HEK293 (cell line): ENCODE measurements at regions not wholly inside any gene's neighbourhood (a gene's known extent, or its start where the extent isn't known, plus 50 kb on each side); places are given as distances from the start of the nearest gene placed in this dataset.

Experiments used
- CTCF ChIA-PET: fragments of 350-600 bp; formaldehyde crosslinking; extraction: SDS; loops from one replicate; lab custom pipeline; 2021; ENCODE audit warnings: antibody characterized with exemption; lab: Yijun Ruan, JAX
- POLR2A ChIA-PET: fragments of 300-600 bp; formaldehyde crosslinking; extraction: SDS; loops from one replicate; lab custom pipeline; 2020; ENCODE audit warnings: antibody characterized with exemption, inconsistent platforms; lab: Yijun Ruan, JAX
- H3K27ac ChIP-seq: fragments of 200-500 bp; sonication (Bioruptor generic); 2 replicates; pipeline ENCODE4 v1.5.1; 2014; ENCODE audit warnings: low read depth, low read length, control low read depth, inconsistent platforms; ENCODE audit errors: extremely low read depth
- H3K36me3 ChIP-seq, 2 experiments: fragments of 200-500 bp in 1 of 2; sonication (Bioruptor generic) in 1 of 2; 1 replicate in 1 of 2; 2 replicates in 1 of 2; pipeline ENCODE4 v1.5.1; 2014 to 2017; ENCODE audit warnings: inconsistent platforms in 2 of 2, low read length in 2 of 2; ENCODE audit not compliant: control insufficient read depth in 2 of 2, insufficient read depth in 1 of 2
- H3K4me1 ChIP-seq: fragments of 200-500 bp; sonication (Bioruptor generic); 2 replicates; pipeline ENCODE4 v1.5.1; 2014; ENCODE audit warnings: mild to moderate bottlenecking, low read length, inconsistent platforms; ENCODE audit not compliant: control insufficient read depth, insufficient read depth
- H3K4me3 ChIP-seq: 2 replicates; pipeline ENCODE4 v1.5.1; 2011; ENCODE audit warnings: low read depth, mild to moderate bottlenecking, control low read depth, low read length, moderate library complexity
- H3K9me3 ChIP-seq: fragments of 200-500 bp; sonication (Bioruptor generic); 2 replicates; pipeline ENCODE4 v1.5.1; 2014; ENCODE audit warnings: low read depth, low read length, inconsistent platforms; ENCODE audit not compliant: control insufficient read depth, insufficient read depth
- ATF2 ChIP-seq: fragments of 450-650 bp; formaldehyde crosslinking; IDR thresholded peaks from 2 replicates; pipeline ENCODE4 v1.5.1; 2016; ENCODE audit warnings: missing biosample characterization, missing genetic modification characterization, low read depth
- GLI4 ChIP-seq: fragments of 450-650 bp; formaldehyde crosslinking; IDR thresholded peaks from 2 replicates; pipeline ENCODE4 v1.5.1; 2016; ENCODE audit warnings: missing biosample characterization, missing genetic modification characterization
- SETDB1 ChIP-seq: IDR thresholded peaks from one replicate; pipeline ENCODE4 v1.6.1; 2017; ENCODE audit warnings: mild to moderate bottlenecking, low read length, moderate library complexity, mixed read lengths; ENCODE audit not compliant: insufficient read length
- WT1 ChIP-seq: fragments of 450-650 bp; formaldehyde crosslinking; IDR thresholded peaks from 2 replicates; pipeline ENCODE4 v1.5.1; 2016; ENCODE audit warnings: missing biosample characterization, missing genetic modification characterization
- ZNF132 ChIP-seq: fragments of 450-650 bp; formaldehyde crosslinking; IDR thresholded peaks from 2 replicates; pipeline ENCODE4 v1.5.1; 2017; ENCODE audit warnings: missing biosample characterization, missing genetic modification characterization, borderline replicate concordance
- ZNF18 ChIP-seq: fragments of 450-650 bp; formaldehyde crosslinking; IDR thresholded peaks from 2 replicates; pipeline ENCODE4 v1.5.1; 2016; ENCODE audit warnings: missing biosample characterization, missing genetic modification characterization
- ZNF239 ChIP-seq: fragments of 450-650 bp; formaldehyde crosslinking; IDR thresholded peaks from 2 replicates; pipeline ENCODE4 v1.5.1; 2016; ENCODE audit warnings: missing biosample characterization, missing genetic modification characterization
- ZNF404 ChIP-seq: fragments of 450-650 bp; formaldehyde crosslinking; IDR thresholded peaks from 2 replicates; pipeline ENCODE4 v1.5.1; 2017; ENCODE audit warnings: missing biosample characterization, missing genetic modification characterization
- ZNF560 ChIP-seq: fragments of 450-650 bp; formaldehyde crosslinking; IDR thresholded peaks from 2 replicates; pipeline ENCODE4 v1.5.1; 2017; ENCODE audit warnings: missing biosample characterization, missing genetic modification characterization, borderline replicate concordance
- ZNF670 ChIP-seq: fragments of 450-650 bp; formaldehyde crosslinking; IDR thresholded peaks from 2 replicates; pipeline ENCODE4 v1.5.1; 2016; ENCODE audit warnings: missing biosample characterization, missing genetic modification characterization, low read depth
- TF ChIP-seq, protein P1 (sequence below): fragments of 450-650 bp; formaldehyde crosslinking; IDR thresholded peaks from 2 replicates; pipeline ENCODE4 v1.5.1; 2017; ENCODE audit warnings: missing biosample characterization, missing genetic modification characterization
- TF ChIP-seq, protein P2 (sequence below): fragments of 450-650 bp; formaldehyde crosslinking; IDR thresholded peaks from 2 replicates; pipeline ENCODE4 v1.5.1; 2017; ENCODE audit warnings: missing biosample characterization, missing genetic modification characterization
- TF ChIP-seq, protein P3 (sequence below): fragments of 450-650 bp; formaldehyde crosslinking; IDR thresholded peaks from 2 replicates; pipeline ENCODE4 v1.5.1; 2016; ENCODE audit warnings: missing biosample characterization, missing genetic modification characterization

DNA sequence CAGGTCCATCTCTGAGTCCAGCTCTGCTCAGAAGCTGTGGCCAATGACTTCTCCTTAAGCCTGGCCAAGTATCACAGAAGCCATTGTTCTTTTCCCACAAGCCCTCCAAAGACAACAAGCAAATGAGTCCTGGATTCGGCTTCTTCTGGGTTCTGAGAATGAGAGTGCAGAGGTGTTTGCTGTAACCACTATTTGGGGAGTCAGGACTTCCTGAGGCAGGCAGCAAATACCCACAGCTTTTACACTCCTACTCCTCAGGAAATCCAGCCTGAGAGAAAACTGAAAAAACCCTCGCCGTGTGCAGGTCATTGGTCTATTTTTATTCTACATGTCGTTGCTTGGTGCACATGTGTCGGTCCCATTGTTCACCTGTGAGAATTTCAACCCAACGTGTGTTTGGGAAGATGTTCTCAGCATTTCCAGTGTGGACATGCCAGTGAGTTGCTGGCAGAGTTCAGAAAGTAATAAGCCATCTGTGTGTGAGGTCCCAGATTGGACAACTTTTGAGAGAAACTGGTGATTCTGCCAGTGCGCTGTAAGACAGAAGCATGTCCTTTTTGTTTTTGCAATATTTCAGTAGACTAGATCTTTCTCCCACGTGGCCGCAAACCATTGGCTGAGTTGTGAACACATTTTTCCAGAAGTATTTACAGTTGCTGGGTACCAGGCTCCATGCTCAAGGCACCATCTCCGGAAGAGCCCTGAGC, 121.6 kb upstream of the LYZL2 start:
- H3K4me1 ChIP-seq, result no peaks in the 10 kb centered on the region
- POLR2A ChIA-PET, result no interaction called here
- TF ChIP-seq ZNF239 (tag by site-specific recombination) (no peak), WT1 (tag by site-specific recombination) (no peak), ZNF132 (tag by site-specific recombination) (no peak)
- TF ChIP-seq, protein P1, sequence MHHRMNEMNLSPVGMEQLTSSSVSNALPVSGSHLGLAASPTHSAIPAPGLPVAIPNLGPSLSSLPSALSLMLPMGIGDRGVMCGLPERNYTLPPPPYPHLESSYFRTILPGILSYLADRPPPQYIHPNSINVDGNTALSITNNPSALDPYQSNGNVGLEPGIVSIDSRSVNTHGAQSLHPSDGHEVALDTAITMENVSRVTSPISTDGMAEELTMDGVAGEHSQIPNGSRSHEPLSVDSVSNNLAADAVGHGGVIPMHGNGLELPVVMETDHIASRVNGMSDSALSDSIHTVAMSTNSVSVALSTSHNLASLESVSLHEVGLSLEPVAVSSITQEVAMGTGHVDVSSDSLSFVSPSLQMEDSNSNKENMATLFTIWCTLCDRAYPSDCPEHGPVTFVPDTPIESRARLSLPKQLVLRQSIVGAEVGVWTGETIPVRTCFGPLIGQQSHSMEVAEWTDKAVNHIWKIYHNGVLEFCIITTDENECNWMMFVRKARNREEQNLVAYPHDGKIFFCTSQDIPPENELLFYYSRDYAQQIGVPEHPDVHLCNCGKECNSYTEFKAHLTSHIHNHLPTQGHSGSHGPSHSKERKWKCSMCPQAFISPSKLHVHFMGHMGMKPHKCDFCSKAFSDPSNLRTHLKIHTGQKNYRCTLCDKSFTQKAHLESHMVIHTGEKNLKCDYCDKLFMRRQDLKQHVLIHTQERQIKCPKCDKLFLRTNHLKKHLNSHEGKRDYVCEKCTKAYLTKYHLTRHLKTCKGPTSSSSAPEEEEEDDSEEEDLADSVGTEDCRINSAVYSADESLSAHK (tag by site-specific recombination), result no peak
- TF ChIP-seq, all 188 proteins: peak for 0
- H3K4me3 ChIP-seq, result no peak overlapping the region
- CTCF ChIA-PET, result no interaction called here
- H3K36me3 ChIP-seq, result no peaks in the 10 kb centered on the region
- no peaks in the 10 kb centered on the region for H3K9me3 ChIP-seq
- no peak overlapping the region for H3K27ac ChIP-seq

GRCh38 chr10:30749385-30749784, 119.8 kb upstream of the LYZL2 start:
- ChIA-PET CTCF (no interaction called here), POLR2A (no interaction called here)
- Histone ChIP-seq H3K4me3 (no peak overlapping the region), H3K27ac (no peak overlapping the region), H3K4me1 (no peaks in the 10 kb centered on the region), H3K9me3 (no peaks in the 10 kb centered on the region), H3K36me3 (no peaks in the 10 kb centered on the region)
- TF ChIP-seq SETDB1, result no peak
- no peak for TF ChIP-seq ZNF404 (tag by site-specific recombination)
- TF ChIP-seq ZNF18 (tag by site-specific recombination), result no peak
- no peak for TF ChIP-seq ZNF670 (tag by site-specific recombination)
- TF ChIP-seq ATF2 (tag by site-specific recombination), result peak; percentile 41; the same call in 1 of the 2 replicates
- no peak for TF ChIP-seq GLI4 (tag by site-specific recombination)
- TF ChIP-seq ZNF560, result no peak
- no peak for TF ChIP-seq ZNF132 (tag by site-specific recombination)

DNA sequence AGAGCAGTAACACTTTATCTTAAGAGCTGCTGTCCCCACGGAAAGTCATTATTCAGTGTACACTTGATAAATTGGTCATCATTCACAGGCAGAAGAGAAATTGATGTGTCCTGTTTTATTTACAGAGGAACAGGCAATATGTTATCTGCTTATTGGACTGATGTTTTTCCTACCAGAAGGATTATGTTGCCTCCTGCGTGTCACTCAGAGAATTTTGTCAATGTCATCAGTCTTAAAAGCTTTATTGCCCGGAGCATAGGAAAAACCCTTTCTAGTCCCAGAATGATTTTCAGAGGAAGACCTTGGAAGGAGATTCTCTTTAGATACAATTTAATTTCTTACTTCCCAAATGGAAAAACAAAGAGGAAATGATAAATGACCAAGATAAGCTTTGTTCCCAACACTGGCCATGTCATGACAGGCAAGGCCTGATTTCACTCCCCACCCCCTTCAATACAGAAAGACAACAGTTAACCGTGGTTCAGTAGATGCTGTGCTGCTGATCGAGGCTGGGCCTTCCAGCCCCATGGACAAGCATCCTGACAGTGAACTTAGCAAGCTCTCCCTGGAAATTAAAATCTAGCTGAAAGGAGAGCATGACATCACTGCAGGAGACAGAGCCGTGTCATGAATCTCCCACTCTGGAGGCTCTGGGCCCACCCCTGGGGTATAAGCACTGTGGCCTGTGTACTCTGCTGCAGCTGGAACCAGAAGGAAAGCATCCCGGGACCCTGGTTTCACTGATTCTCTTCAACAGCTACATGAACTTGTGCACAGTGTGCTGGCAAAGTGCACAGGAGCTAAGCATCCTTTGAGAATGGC, 118.8 kb upstream of the LYZL2 start:
- H3K9me3 ChIP-seq, result no peaks in the 10 kb centered on the region
- ChIA-PET POLR2A (no interaction called here), CTCF (interaction anchor here (0.6 to 1.3 kb wide), 4 partner anchors 19 to 77 kb away, joined by 3 to 5 read pairs (median 3); no protein-coding TSS in a partner anchor)
- H3K4me1 ChIP-seq, result no peaks in the 10 kb centered on the region
- H3K4me3 ChIP-seq, result no peak overlapping the region
- H3K36me3 ChIP-seq, result no peaks in the 10 kb centered on the region
- TF ChIP-seq, protein P2, sequence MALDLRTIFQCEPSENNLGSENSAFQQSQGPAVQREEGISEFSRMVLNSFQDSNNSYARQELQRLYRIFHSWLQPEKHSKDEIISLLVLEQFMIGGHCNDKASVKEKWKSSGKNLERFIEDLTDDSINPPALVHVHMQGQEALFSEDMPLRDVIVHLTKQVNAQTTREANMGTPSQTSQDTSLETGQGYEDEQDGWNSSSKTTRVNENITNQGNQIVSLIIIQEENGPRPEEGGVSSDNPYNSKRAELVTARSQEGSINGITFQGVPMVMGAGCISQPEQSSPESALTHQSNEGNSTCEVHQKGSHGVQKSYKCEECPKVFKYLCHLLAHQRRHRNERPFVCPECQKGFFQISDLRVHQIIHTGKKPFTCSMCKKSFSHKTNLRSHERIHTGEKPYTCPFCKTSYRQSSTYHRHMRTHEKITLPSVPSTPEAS (tag by site-specific recombination), result no peak
- TF ChIP-seq, protein P3, sequence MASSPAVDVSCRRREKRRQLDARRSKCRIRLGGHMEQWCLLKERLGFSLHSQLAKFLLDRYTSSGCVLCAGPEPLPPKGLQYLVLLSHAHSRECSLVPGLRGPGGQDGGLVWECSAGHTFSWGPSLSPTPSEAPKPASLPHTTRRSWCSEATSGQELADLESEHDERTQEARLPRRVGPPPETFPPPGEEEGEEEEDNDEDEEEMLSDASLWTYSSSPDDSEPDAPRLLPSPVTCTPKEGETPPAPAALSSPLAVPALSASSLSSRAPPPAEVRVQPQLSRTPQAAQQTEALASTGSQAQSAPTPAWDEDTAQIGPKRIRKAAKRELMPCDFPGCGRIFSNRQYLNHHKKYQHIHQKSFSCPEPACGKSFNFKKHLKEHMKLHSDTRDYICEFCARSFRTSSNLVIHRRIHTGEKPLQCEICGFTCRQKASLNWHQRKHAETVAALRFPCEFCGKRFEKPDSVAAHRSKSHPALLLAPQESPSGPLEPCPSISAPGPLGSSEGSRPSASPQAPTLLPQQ (tag by site-specific recombination), result 0 out of 2 replicates have a peak, but pooled peaks have one; percentile 26
- H3K27ac ChIP-seq, result no peak overlapping the region
